ENCODE measurements at regions not wholly inside any gene's neighbourhood (a gene's known extent, or its start where the extent isn't known, plus 50 kb on each side); places are given as distances from the start of the nearest gene placed in this dataset.

DNA sequence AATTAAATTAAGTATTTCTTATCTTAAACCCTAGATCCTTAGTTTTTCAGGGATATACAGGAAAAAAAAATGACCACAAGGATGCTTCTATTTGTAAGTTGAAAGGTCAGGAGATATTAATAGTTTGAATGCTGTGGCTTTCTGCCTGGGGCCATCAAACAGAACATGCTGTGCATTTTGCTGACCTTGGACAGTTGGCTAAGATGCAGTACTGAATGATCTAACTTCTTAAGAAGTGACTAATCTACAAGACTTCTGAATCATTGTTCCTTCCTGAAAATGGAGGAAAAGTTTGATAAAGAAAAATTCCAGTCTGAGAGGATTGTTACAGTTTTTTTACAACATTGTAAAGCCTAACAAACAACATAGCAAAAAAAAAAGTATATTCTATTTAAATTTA, 237.8 kb upstream of the JADE1 start:
- DNase-seq (ENCODE audit: low read depth, low spot score) = peak; percentile 90

DNA sequence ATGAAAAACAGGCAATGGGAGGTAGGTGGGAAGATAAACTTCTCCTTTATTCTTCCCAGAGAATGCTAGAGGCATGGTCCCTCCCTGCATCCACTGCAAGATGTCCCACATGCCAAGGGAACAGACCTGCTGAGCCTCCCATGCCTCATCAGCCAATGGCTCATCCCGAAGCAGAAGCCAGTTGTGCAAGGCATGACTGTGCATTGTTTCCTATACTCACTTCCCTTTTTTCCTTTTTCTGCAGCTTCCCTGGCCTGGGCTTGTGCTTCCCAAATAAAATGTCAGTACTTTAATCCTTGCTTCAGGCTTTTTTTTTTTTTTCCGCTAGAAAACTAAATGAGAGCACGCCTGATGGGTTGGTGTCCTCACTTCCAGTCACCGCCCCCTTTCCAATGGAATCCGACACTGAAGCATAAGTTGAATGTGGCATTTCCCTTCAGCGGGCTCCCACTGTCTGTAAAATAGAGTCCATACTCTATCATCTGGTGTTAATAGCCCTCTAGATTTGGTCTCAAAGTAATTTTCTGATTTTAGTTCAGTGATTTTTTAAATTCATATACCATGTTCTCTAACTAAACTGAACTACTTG, 239.0 kb upstream of the JADE1 start:
- DNase-seq (ENCODE audit: low read depth, low spot score) = no peak

GRCh38 chr4:128566693-128567092, 242.8 kb upstream of the JADE1 start:
- no peak for DNase-seq (ENCODE audit: low read depth, low spot score)

DNA sequence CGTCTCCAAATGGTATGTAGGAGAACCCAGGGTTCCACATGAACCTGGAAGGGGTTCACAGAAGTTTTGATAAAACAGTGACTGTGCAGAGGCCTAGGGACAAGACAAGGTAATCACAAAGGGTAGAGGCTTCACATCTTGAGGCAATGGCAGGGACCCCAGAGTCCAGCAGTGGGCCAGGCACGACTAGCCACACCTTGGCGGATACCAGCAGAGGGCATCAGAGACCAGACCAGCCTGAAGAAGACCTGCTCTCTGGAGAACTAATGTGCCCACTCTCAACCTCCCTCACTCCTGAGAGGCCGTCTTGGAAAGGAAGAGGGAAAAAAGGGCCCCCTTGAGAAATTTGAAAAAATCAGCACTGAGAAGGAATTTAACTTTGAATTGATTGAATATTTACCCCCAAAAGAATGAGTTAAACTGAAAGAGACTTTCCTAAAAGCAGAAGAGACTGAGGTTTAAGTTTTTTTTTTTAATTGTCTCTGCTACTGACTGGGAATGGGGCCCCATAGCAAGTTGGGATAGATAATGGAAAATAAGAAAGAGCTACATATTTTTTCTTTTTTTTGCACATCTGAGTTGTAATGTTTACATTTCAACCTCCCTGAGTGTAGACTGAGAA, 243.8 kb upstream of the JADE1 start:
- no peak for DNase-seq (ENCODE audit: low read depth, low spot score)

- no peak for DNase-seq (ENCODE audit: low read depth, low spot score)
Observed at GRCh38 chr4:128565054-128565453, 244.4 kb upstream of the JADE1 start.

DNA sequence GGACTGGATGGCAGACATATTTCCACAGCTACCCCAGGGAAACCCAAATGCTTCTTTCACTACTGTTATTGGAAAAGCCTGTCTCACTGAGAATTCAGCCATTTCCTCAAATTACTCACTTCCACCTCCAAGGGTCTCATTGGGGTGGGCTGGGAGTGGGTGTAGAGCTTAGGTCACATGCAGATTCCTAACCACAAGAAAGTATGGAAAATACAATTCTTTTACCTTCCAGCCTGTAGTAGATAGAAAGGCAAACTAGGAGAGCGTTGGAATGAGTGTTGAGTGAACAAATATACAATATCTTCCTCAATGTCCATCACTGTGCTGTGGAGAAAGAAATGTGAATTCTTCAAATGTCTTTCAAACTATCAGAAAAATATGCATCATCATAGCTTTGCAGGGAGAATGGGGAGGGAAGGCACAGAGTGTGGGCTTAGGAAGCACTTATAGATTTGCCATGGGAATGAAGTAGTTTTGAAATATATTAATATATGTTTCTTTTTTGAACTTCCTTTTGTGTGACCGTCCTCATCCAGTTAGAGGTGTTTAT, 245.3 kb upstream of the JADE1 start:
- DNase-seq (ENCODE audit: low read depth, low spot score) = no peak

- no peak for DNase-seq (ENCODE audit: low read depth, low spot score)
Observed at GRCh38 chr4:128560754-128561495, 248.6 kb upstream of the JADE1 start.

DNA sequence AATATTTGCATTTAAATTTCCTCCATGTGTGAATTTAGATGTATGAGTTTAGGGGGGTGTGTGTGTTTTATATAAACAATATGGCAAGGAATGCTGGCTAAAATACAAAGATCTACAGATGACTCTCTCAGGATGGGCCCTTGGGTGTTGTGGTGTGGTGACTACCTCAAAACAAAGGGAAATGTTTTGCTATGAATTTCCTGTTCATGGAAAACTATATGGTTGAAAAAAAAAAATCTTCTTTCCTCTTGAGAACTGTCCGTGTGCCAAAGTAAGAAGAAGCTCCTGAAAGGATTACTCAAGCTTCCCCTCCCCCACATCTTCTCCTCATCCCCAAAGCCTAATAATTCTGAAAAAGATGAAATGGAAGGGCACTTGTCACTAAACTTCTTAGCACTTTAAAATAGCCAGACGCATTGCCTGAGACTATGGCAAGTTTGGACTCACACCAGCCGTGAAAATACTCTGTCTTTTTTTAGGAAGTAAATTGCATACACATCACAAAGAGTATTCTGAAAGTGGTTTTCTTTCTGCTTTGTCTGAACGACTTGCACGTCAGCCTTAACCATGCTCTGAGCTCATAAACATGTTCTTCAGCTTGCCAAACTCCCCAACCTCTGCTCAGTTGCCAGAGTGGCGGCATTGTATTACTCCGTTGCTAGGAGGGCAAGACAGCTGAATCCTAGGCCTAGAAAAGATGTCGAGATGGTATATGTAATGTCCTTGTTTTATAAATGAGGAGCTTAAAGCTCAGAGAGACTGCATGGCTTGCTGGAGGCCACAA, 250.4 kb upstream of the JADE1 start:
- DNase-seq (ENCODE audit: low read depth, low spot score) = no peak

GRCh38 chr4:128556756-128557155, 252.7 kb upstream of the JADE1 start:
- DNase-seq (ENCODE audit: low read depth, low spot score) = no peak

- no peak for DNase-seq (ENCODE audit: low read depth, low spot score)
Observed at GRCh38 chr4:128553686-128554515, 255.6 kb upstream of the JADE1 start.

- no peak for DNase-seq (ENCODE audit: low read depth, low spot score)
Observed at GRCh38 chr4:128552586-128552907, 257.0 kb upstream of the JADE1 start.

GRCh38 chr4:128551280-128551679, 258.2 kb upstream of the JADE1 start:
- DNase-seq (ENCODE audit: low read depth, low spot score) = no peak

DNA sequence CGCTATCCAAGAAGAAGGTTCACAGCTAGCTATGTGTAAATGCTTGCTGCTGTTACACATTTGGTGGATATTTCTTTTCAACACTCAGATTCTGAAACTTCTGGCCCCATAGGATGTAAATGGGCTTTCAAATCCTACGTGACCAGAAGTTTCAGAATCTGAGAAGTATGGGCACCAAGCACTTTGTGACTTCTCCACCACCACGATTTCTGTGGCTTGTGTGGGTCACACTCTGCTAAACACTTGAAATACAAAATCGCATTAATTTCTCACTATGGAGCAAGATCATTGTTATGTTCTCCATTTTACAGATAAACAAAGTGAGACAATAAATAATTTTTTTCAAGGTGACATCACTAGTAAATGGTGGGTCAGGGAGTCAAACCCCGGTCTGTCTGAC, 259.4 kb upstream of the JADE1 start:
- no peak for DNase-seq (ENCODE audit: low read depth, low spot score)

DNA sequence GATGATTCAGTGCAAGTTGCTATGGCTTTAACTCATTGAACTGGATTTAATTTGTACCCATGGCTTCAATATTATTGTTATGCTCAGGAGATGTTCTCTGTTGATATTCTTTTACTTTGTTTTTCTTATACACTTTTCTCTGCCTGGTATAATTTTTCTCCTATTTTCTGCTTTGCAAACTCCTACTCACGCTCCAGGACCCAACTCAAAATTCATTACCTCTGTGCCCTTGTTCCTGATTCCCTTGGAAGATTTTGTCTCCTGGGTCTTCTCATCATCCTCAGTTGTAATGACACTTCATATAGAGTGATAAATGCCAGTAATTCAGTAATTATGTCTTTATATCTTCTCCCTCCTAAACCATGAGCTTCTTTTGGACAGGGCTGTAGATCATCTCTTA, 259.9 kb upstream of the JADE1 start:
- DNase-seq (ENCODE audit: low read depth, low spot score) = no peak

DNA sequence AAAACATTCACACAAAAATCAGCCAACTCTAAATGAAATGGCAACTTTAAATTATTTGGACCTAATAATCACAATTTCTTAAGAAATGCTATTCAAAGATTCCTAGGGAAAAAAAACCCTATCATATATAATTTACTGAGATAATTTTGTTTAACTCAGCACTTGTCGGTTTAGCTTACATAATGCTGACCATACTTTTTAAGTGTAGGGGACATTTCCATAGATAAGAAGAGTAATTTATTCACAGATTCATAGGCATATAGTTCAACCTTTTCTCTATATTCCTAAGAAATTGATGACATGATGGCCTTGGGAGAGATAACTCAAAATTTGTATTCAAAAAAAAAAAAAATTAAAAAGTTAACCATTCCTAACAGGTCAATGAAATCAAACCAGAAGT, 260.8 kb upstream of the PGRMC2 start:
- DNase-seq (ENCODE audit: low read depth, low spot score) = no peak

DNA sequence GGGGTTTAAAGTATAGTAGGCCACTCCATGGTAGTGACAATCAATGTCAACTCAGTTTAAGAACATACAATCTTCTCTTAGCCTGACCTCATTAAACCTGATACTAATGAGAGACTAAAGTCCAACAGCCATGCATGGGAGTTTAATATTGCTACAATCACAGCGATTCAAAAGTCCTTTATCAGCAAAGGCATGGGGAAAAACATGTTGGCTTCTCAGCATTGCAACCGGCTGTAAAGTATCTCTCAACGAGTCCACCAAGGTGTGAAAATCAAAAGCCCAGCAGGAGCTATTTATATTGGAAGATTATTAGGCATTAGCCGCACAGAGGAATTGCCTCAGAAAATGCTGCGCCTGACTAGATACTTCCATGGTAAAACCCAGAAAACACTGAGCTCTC, 256.7 kb upstream of the PGRMC2 start:
- DNase-seq (ENCODE audit: low read depth, low spot score) = no peak

- no peak for DNase-seq (ENCODE audit: low read depth, low spot score)
Observed at GRCh38 chr4:128543696-128544095, 256.1 kb upstream of the PGRMC2 start.

DNA sequence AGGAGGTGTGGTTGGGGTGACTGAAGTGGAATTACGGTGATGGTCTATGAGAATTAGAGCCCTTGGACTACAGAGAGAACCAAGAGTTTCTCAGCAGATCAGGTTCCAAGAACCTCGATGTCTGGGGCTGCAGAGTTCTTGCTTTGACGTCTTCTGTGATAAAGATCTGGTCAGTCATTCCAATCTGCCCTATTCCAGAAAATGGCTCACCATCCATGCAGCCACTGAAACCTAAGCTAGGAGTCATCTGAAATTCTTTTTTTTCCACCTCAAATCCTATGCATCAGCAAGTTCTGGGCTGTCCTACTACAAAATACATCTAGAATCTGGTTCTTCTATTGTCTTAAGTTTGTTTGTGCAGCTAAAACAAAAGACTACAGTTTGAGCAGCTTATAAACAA, 254.4 kb upstream of the PGRMC2 start:
- no peak for DNase-seq (ENCODE audit: low read depth, low spot score)

- no peak for DNase-seq (ENCODE audit: low read depth, low spot score)
Observed at GRCh38 chr4:128540122-128540521, 252.5 kb upstream of the PGRMC2 start.

- no peak for DNase-seq (ENCODE audit: low read depth, low spot score)
Observed at GRCh38 chr4:128538111-128538882, 250.7 kb upstream of the PGRMC2 start.

Data from pulmonary artery endothelial cell (primary cell).